ENCODE measurements at regions not wholly inside any gene's neighbourhood (a gene's known extent, or its start where the extent isn't known, plus 50 kb on each side); places are given as distances from the start of the nearest gene placed in this dataset.

DNA sequence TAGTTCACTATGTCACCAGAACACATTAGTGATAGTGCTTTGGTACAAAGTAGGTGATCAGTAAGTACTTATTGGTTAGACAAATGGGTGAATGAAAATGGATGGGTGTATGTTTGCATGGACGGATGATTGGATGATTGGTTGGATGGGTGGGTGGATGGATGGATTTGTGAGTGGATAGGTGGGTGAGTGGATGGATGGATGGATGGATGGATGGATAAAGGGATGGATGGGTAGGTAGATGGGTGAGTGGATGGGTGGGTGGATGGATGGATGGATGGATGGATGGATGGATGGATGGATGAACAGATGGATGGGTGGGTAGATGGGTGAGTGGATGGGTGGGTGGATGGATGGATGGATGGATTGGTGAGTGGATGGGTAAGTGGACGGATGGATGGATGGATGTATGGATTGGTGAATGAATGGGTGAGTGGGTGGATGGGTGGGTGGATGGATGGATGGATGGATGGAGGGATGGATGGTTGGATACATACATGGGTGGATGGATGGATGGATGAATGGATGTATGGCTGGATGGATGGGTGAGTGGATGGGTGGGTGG lies 225.3 kb upstream of the GSE1 start:
- Mint-ChIP-seq H3K27me3 (ENCODE audit: insufficient read depth) (no peaks in the 10 kb centered on the region), H3K4me3 (no peak overlapping the region), H3K4me1 (peaks cover 2% of the 10 kb centered on the region), H3K27ac (no peak overlapping the region), H3K36me3 (ENCODE audit: low read depth) (no peaks in the 10 kb centered on the region), H3K9me3 (peaks cover 3% of the 10 kb centered on the region)
- TF ChIP-seq, protein P1, sequence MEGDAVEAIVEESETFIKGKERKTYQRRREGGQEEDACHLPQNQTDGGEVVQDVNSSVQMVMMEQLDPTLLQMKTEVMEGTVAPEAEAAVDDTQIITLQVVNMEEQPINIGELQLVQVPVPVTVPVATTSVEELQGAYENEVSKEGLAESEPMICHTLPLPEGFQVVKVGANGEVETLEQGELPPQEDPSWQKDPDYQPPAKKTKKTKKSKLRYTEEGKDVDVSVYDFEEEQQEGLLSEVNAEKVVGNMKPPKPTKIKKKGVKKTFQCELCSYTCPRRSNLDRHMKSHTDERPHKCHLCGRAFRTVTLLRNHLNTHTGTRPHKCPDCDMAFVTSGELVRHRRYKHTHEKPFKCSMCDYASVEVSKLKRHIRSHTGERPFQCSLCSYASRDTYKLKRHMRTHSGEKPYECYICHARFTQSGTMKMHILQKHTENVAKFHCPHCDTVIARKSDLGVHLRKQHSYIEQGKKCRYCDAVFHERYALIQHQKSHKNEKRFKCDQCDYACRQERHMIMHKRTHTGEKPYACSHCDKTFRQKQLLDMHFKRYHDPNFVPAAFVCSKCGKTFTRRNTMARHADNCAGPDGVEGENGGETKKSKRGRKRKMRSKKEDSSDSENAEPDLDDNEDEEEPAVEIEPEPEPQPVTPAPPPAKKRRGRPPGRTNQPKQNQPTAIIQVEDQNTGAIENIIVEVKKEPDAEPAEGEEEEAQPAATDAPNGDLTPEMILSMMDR (conservative IDR thresholded peaks at IDR 0.05): no peak
- no peak for DNase-seq
- H3K9me3 ChIP-seq (ENCODE audit: control insufficient read depth, low read length): no peaks in the 10 kb centered on the region
- no peaks in the 10 kb centered on the region for H3K4me1 ChIP-seq (ENCODE audit: control insufficient read depth, insufficient read depth, low read length)
- no peaks in the 10 kb centered on the region for H3K36me3 ChIP-seq (ENCODE audit: control insufficient read depth, insufficient read depth, low read length)
- 85 to 92% methylated on average over 2 of the region's 2 CpGs for WGBS, 2 experiments (ENCODE audit: insufficient coverage in 1 of 2, insufficient read length in 1 of 2)
- no peak overlapping the region for H3K9ac ChIP-seq (ENCODE audit: extremely low read depth, low read length, poor library complexity, severe bottlenecking)
- no peak overlapping the region for H3K4me3 ChIP-seq (ENCODE audit: low read length)
- H3K27me3 ChIP-seq (ENCODE audit: control insufficient read depth, insufficient read depth, low read length, poor library complexity, severe bottlenecking): no peaks in the 10 kb centered on the region
- no peak overlapping the region for H3K27ac ChIP-seq (ENCODE audit: low read depth, low read length)

DNA sequence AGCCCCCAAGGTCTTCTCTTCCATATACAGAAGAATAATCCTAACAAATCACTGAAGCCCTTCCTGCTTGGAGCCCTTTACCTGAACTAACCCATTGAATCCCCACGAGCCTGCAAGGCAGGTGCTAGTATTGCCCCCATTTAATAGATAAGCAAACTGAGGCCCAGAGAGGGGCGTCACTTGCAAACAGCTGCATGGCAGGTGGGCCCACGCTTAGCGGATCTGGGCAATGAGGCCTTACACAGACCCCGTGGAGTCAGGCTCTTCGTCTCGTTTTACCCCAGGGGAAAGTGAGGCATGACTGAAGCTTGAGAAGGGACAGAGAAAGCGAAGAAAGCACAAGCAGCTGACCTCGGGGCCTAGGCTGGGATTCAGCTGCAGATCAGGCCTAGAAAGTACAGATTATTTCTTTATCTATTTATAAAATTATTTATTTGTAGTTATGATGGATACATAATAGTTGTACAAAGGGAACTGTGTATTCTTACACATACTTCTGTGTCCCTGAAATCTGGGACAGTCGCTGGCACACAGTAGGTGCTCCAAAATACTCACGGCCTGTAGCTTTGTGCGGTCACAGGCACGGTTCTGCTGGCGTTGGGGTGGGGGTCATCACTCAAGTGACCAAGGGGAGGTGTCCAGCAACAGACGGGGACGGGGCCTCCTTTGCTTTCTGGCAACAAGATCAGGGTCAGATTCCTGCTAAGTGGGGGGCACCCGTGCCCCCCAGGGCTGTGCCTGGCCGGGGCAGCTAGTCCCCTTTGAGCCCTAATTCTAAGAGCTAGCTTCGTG lies 223.2 kb upstream of the GSE1 start:
- no peaks in the 10 kb centered on the region for H3K9me3 ChIP-seq (ENCODE audit: control insufficient read depth, low read length)
- TF ChIP-seq, protein P1 (conservative IDR thresholded peaks at IDR 0.05): no peak
- H3K27ac ChIP-seq (ENCODE audit: low read depth, low read length): no peak overlapping the region
- H3K4me3 ChIP-seq (ENCODE audit: low read length): no peak overlapping the region
- no peaks in the 10 kb centered on the region for H3K4me1 ChIP-seq (ENCODE audit: control insufficient read depth, insufficient read depth, low read length)
- DNase-seq: no peak
- H3K36me3 ChIP-seq (ENCODE audit: control insufficient read depth, insufficient read depth, low read length): no peaks in the 10 kb centered on the region
- no peaks in the 10 kb centered on the region for H3K27me3 Mint-ChIP-seq (ENCODE audit: insufficient read depth)
- no peak overlapping the region for H3K27ac Mint-ChIP-seq
- H3K4me3 Mint-ChIP-seq: no peak overlapping the region
- H3K27me3 ChIP-seq (ENCODE audit: control insufficient read depth, insufficient read depth, low read length, poor library complexity, severe bottlenecking): no peaks in the 10 kb centered on the region
- no peaks in the 10 kb centered on the region for H3K36me3 Mint-ChIP-seq (ENCODE audit: low read depth)
- H3K4me1 Mint-ChIP-seq: peaks cover 8% of the 10 kb centered on the region
- H3K9ac ChIP-seq (ENCODE audit: extremely low read depth, low read length, poor library complexity, severe bottlenecking): no peak overlapping the region
- H3K9me3 Mint-ChIP-seq: peaks cover 3% of the 10 kb centered on the region
- 89 to 94% methylated on average over 10 to 18 of the region's 19 CpGs for WGBS, 2 experiments (ENCODE audit: insufficient coverage in 1 of 2, insufficient read length in 1 of 2)

DNA sequence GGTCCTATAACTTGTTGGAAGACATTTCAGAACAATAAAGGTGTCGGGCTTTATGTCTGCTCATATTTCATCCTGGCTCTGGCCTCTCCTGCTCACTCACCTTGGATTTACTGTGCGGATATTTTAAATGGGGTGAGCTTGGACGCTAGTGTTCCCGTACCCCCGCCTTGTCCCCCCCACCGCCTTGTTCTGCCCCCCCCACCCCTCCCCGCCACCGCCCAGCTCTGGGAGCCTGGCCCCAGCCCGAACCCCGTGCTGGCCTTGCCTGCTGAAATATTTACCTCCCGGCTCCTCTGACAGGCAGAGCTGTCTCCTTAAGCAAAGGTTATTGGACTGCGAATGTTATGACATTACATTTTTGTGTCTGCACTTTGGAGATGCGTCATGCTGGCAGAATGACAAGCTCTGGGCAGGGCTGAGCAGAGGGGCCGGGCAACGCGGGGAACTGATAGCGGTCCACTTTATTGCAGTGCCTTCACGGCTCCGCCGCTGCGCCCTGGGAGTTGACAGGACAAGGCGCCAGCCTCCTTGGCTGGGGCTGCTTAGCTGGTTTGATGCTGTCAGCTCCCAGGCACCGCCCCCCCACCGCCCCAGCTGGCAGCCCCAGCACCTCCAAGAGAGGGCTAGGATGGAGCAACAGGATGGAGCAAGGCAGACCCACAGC lies 222.5 kb upstream of the GSE1 start:
- DNase-seq: no peak
- H3K4me1 ChIP-seq (ENCODE audit: control insufficient read depth, insufficient read depth, low read length): no peaks in the 10 kb centered on the region

More for the DNA sequence above, 222.5 kb upstream of the GSE1 start:
- Mint-ChIP-seq H3K4me3 (no peak overlapping the region), H3K27ac (no peak overlapping the region), H3K36me3 (ENCODE audit: low read depth) (no peaks in the 10 kb centered on the region), H3K27me3 (ENCODE audit: insufficient read depth) (no peaks in the 10 kb centered on the region), H3K9me3 (peaks cover 3% of the 10 kb centered on the region), H3K4me1 (peaks cover 14% of the 10 kb centered on the region)
- H3K27ac ChIP-seq (ENCODE audit: low read depth, low read length): no peak overlapping the region
- no peaks in the 10 kb centered on the region for H3K27me3 ChIP-seq (ENCODE audit: control insufficient read depth, insufficient read depth, low read length, poor library complexity, severe bottlenecking)
- no peak overlapping the region for H3K9ac ChIP-seq (ENCODE audit: extremely low read depth, low read length, poor library complexity, severe bottlenecking)
- no peaks in the 10 kb centered on the region for H3K9me3 ChIP-seq (ENCODE audit: control insufficient read depth, low read length)
- TF ChIP-seq, protein P1 (conservative IDR thresholded peaks at IDR 0.05): no peak
- no peaks in the 10 kb centered on the region for H3K36me3 ChIP-seq (ENCODE audit: control insufficient read depth, insufficient read depth, low read length)
- no peak overlapping the region for H3K4me3 ChIP-seq (ENCODE audit: low read length)
- 91 to 92% methylated on average over 6 to 19 of the region's 24 CpGs for WGBS, 2 experiments (ENCODE audit: insufficient coverage in 1 of 2, insufficient read length in 1 of 2)

Measured in endodermal cell (in vitro differentiated cells).